Spleen (tissue), 11 donors: ENCODE measurements at regions not wholly inside any gene's neighbourhood (a gene's known extent, or its start where the extent isn't known, plus 50 kb on each side); places are given as distances from the start of the nearest gene placed in this dataset.

Experiments
- DNase-seq: peaks from one replicate; pipeline ENCODE4 v3.0.0-alpha.2; 2020
- H3K27ac ChIP-seq, 8 donors: fragments of 200-600 bp; sonication (generic) in 7 of 8; 1 replicate in 4 of 8; 2 replicates in 4 of 8; pipeline versions ENCODE4 v1.5.0 to v1.8.0; 2016 to 2021; ENCODE audit warnings: inconsistent platforms in 4 of 8, mild to moderate bottlenecking in 4 of 8, moderate library complexity in 1 of 8
- H3K27me3 ChIP-seq, 7 donors: fragments of 200-600 bp; sonication (generic) in 6 of 7; replicated peaks in 1 of 7; 1 replicate in 4 of 7; 2 replicates in 3 of 7; pipeline versions ENCODE4 v1.5.0 to v1.8.0; 2016 to 2021; ENCODE audit warnings: inconsistent platforms in 3 of 7, mild to moderate bottlenecking in 1 of 7
- H3K36me3 ChIP-seq, 6 donors: fragments of 200-600 bp; sonication (generic) in 5 of 6; 1 replicate in 4 of 6; 2 replicates in 2 of 6; pipeline versions ENCODE4 v1.5.0 to v1.8.0; 2016 to 2021; ENCODE audit warnings: inconsistent platforms in 2 of 6
- H3K4me1 ChIP-seq, 6 donors: fragments of 200-600 bp; sonication (generic) in 5 of 6; 1 replicate in 3 of 6; 2 replicates in 3 of 6; pipeline versions ENCODE4 v1.5.0 to v1.8.0; 2016 to 2021; ENCODE audit warnings: inconsistent platforms in 3 of 6
- H3K4me3 ChIP-seq, 8 donors: fragments of 200-600 bp; sonication (generic) in 7 of 8; 1 replicate in 4 of 8; 2 replicates in 4 of 8; pipeline versions ENCODE4 v1.5.0 to v1.8.0; 2016 to 2021; ENCODE audit warnings: inconsistent platforms in 4 of 8, mild to moderate bottlenecking in 4 of 8, moderate library complexity in 2 of 8
- H3K9me3 ChIP-seq, 8 donors: fragments of 200-600 bp; sonication (generic) in 7 of 8; 1 replicate in 4 of 8; 2 replicates in 4 of 8; pipeline versions ENCODE4 v1.5.0 to v1.8.0; 2016 to 2021; ENCODE audit warnings: inconsistent platforms in 4 of 8
- POLR2A ChIP-seq, 3 donors: fragments of 450-650 bp; IDR thresholded peaks; one replicate each; pipeline ENCODE4 v1.5.1; 2017; ENCODE audit warnings: antibody characterized with exemption in 3 of 3, mild to moderate bottlenecking in 1 of 3
- POLR2AphosphoS5 ChIP-seq, 3 donors: sonication (generic); formaldehyde crosslinking; IDR thresholded peaks; one replicate each; pipeline ENCODE4 v1.5.1; 2017; ENCODE audit warnings: antibody characterized with exemption in 3 of 3
- WGBS, 5 donors: extraction: QIAGEN DNeasy Blood & Tissue Kit in 3 of 5; methylation state at CpG; one replicate each; pipeline versions ENCODE4 v1.1.5 to v1.1.7; 2013 to 2018; 5-methylcytosine and 5-hydroxymethylcytosine counted together
- intact Hi-C: fragments of 100-400 bp; cut with DNase I; formaldehyde crosslinking; loops from one replicate; pipeline ENCODE4 v1.15.0; 2023; ENCODE audit warnings: low total_unique reads
- TF ChIP-seq, protein P1 (sequence below), 11 experiments: fragments of 200-600 bp in 7 of 11; fragments of 450-650 bp in 4 of 11; sonication (generic) in 4 of 11; IDR thresholded peaks in 8 of 11; conservative IDR thresholded peaks in 3 of 11; 1 replicate in 7 of 11; 2 replicates in 4 of 11; pipeline versions ENCODE4 v1.4.0 to v1.8.0; 2016 to 2021; ENCODE audit warnings: antibody characterized with exemption in 11 of 11, inconsistent platforms in 4 of 11, mild to moderate bottlenecking in 1 of 11
- donor health status: healthy with polysubstance abuse.
- donor health status: DM: no; HTN: no; CAD: no; lungs with moderate emphysema.
- donor health status: DM: no; HTN: no; CAD: no.
- donor health status: Bipolar disorder and iron deficiency.
- donor health status: healthy.
- donor health status: DM: no; HTN: no; CAD: no.
- donor health status: DM: yes; HTN: yes; CAD: no.

DNA sequence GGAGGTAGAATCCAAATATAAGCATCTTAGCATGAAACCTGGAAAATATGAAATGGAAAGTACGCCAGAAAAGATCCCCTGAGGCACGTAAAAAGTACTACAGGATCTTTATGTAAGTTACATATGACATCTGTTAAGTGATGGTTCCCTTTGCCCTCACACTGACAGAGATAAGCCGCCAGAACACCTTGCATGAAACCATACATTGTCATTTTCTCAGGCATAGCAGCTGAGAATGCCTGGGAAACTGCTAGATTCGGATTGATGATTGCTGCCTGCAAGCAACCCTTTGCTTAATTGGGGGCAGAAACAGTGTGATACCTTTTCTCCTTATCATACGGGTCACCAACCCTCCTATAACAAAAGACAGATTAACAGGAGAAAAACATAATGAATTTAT, 826.6 kb upstream of the LRRN3 start:
- TF ChIP-seq, protein P1, sequence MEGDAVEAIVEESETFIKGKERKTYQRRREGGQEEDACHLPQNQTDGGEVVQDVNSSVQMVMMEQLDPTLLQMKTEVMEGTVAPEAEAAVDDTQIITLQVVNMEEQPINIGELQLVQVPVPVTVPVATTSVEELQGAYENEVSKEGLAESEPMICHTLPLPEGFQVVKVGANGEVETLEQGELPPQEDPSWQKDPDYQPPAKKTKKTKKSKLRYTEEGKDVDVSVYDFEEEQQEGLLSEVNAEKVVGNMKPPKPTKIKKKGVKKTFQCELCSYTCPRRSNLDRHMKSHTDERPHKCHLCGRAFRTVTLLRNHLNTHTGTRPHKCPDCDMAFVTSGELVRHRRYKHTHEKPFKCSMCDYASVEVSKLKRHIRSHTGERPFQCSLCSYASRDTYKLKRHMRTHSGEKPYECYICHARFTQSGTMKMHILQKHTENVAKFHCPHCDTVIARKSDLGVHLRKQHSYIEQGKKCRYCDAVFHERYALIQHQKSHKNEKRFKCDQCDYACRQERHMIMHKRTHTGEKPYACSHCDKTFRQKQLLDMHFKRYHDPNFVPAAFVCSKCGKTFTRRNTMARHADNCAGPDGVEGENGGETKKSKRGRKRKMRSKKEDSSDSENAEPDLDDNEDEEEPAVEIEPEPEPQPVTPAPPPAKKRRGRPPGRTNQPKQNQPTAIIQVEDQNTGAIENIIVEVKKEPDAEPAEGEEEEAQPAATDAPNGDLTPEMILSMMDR (IDR thresholded peaks at IDR 0.05 in 8 of 11, conservative IDR thresholded peaks at IDR 0.05 in 3 of 11) = no peak
- TF ChIP-seq POLR2AphosphoS5 (IDR thresholded peaks at IDR 0.05) (no peak), POLR2A (IDR thresholded peaks at IDR 0.05) (no peak)
- H3K4me1 ChIP-seq = no peaks in the 10 kb centered on the region

DNA sequence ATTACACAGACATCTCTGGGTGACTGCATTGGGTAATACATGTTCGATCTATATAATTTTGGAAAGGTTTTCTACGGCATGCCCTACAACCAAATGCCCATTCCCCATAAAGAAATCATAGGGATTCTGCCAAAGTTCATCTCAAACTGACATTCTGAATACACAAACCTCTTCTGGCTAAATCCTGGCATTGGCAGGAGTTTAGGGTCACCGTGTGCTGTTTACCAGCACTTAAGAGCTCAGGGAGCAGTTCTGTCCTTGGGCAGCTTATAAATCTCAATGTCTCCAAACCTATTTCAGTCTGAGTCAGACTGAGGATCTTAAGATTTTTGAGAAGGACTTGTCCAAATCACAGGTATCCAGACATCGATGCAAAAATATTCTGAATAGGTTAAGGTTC, 809.6 kb upstream of the LRRN3 start:
- H3K4me1 ChIP-seq = no peaks in the 10 kb centered on the region
- 71 to 80% (median 76%) methylated on average over 4 of the region's 4 CpGs for WGBS, 5 donors
- DNase-seq = no peak
- H3K9me3 ChIP-seq = no peaks in the 10 kb centered on the region
- H3K36me3 ChIP-seq = no peaks in the 10 kb centered on the region
- no peak overlapping the region for H3K4me3 ChIP-seq
- TF ChIP-seq POLR2A (IDR thresholded peaks at IDR 0.05) (no peak), POLR2AphosphoS5 (IDR thresholded peaks at IDR 0.05) (no peak)
- TF ChIP-seq, protein P1 (IDR thresholded peaks at IDR 0.05 in 8 of 11, conservative IDR thresholded peaks at IDR 0.05 in 3 of 11) = no peak
- no peaks in the 10 kb centered on the region for H3K27me3 ChIP-seq
- intact Hi-C loops = no loop called here
- no peak overlapping the region for H3K27ac ChIP-seq

More for the DNA sequence above, 826.6 kb upstream of the LRRN3 start:
- no peak overlapping the region for H3K4me3 ChIP-seq
- H3K36me3 ChIP-seq = no peaks in the 10 kb centered on the region
- intact Hi-C loops = no loop called here
- 83 to 89% (median 85%) methylated on average over 5 of the region's 5 CpGs for WGBS, 5 donors
- H3K9me3 ChIP-seq = peaks cover 0 to 14% (median 0%) of the 10 kb centered on the region in 8 donors
- DNase-seq = no peak
- no peaks in the 10 kb centered on the region for H3K27me3 ChIP-seq
- no peak overlapping the region for H3K27ac ChIP-seq

DNA sequence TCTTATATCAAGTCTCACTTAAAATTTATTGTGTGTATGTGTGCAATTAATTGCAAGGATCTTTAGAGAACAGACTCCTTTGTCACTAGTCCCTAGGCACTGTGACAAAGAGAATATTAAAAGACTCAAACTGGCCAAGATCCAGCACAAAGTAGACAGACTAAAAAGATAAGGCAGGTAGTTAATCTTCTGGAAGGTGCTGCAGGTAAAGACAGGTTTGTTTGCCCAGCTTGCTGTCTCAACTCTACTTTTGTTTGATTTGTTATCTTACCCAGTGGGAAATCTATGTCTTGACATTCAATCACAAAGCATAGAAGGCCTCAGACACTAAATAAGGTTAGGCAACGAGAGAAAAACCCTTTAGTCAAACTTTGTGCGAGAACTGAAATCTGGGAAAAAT, 807.9 kb upstream of the LRRN3 start:
- WGBS, 5 donors = 63 to 80% (median 67%) methylated on average over 2 of the region's 2 CpGs
- H3K36me3 ChIP-seq = no peaks in the 10 kb centered on the region
- no peak overlapping the region for H3K4me3 ChIP-seq
- H3K27me3 ChIP-seq = no peaks in the 10 kb centered on the region
- TF ChIP-seq, protein P1 (IDR thresholded peaks at IDR 0.05 in 8 of 11, conservative IDR thresholded peaks at IDR 0.05 in 3 of 11) = no peak
- TF ChIP-seq POLR2AphosphoS5 (IDR thresholded peaks at IDR 0.05) (no peak), POLR2A (IDR thresholded peaks at IDR 0.05) (no peak)
- intact Hi-C loops = no loop called here
- no peak overlapping the region for H3K27ac ChIP-seq
- no peaks in the 10 kb centered on the region for H3K4me1 ChIP-seq
- DNase-seq = no peak
- no peaks in the 10 kb centered on the region for H3K9me3 ChIP-seq

DNA sequence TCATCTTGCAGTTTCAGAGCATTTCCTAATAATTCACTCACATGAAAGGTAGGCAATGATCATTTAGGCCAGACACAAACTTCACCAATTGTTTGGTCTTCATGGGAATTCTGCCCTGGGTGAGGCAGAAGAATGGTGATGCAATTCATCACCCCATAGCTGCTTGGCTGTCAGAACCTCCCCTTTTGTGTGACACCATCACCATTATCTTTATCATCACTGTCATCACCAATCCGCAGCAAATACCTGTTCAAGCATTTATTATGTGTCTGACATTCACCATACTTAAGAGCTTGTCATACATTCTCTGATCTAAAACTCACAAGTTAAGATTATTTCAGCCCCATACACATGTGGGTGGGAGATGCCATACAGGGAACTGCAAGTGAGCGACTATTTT, 799.5 kb upstream of the LRRN3 start:
- Histone ChIP-seq H3K4me3 (no peak overlapping the region), H3K27me3 (no peaks in the 10 kb centered on the region), H3K36me3 (no peaks in the 10 kb centered on the region), H3K4me1 (no peaks in the 10 kb centered on the region), H3K9me3 (no peaks in the 10 kb centered on the region), H3K27ac (no peak overlapping the region)
- TF ChIP-seq POLR2A (IDR thresholded peaks at IDR 0.05) = no peak
- TF ChIP-seq, protein P1 (IDR thresholded peaks at IDR 0.05 in 8 of 11, conservative IDR thresholded peaks at IDR 0.05 in 3 of 11) = no peak
- TF ChIP-seq POLR2AphosphoS5 (IDR thresholded peaks at IDR 0.05) = no peak
- 74 to 90% (median 90%) methylated on average over 2 of the region's 2 CpGs for WGBS, 5 donors
- no peak for DNase-seq
- intact Hi-C loops = no loop called here
